Natural killer cell (primary cell): ENCODE measurements at regions not wholly inside any gene's neighbourhood (a gene's known extent, or its start where the extent isn't known, plus 50 kb on each side); places are given as distances from the start of the nearest gene placed in this dataset.

Experiments
- ATAC-seq, 3 donors: fragments of 150-1000 bp in 2 of 3; fragments of 200-7000 bp in 1 of 3; cut with Tn5 transposase; 1 replicate in 1 of 3; 2 replicates in 2 of 3; pipeline ENCODE4 v1.10.0; 2021; ENCODE audit warnings: mild to moderate bottlenecking in 2 of 3, moderate library complexity in 2 of 3
- DNase-seq, 2 donors: peaks; one replicate each; pipeline versions ENCODE4 v3.0.0 to v3.0.0-alpha.2; 2013 to 2021; ENCODE audit warnings: mixed read lengths in 1 of 2
- H3K27ac ChIP-seq: one replicate; pipeline ENCODE4 v1.5.1; 2013; ENCODE audit warnings: mild to moderate bottlenecking, low read length
- H3K27me3 ChIP-seq: one replicate; pipeline ENCODE4 v1.6.1; 2013; ENCODE audit warnings: low read length; ENCODE audit not compliant: control insufficient read depth, insufficient read depth
- H3K36me3 ChIP-seq: one replicate; pipeline ENCODE4 v1.6.1; 2013; ENCODE audit warnings: low read length; ENCODE audit not compliant: control insufficient read depth, insufficient read depth
- H3K4me1 ChIP-seq: one replicate; pipeline ENCODE4 v1.6.1; 2013; ENCODE audit warnings: low read length; ENCODE audit not compliant: control insufficient read depth, insufficient read depth
- H3K4me3 ChIP-seq: one replicate; pipeline ENCODE4 v1.5.1; 2013; ENCODE audit warnings: low read length
- H3K9me3 ChIP-seq: one replicate; pipeline ENCODE4 v1.6.1; 2013; ENCODE audit warnings: low read length; ENCODE audit not compliant: control insufficient read depth, insufficient read depth
- H3K27ac Mint-ChIP-seq, 2 donors: one replicate each; pipeline ENCODE4 v1.8.0; 2022; ENCODE audit warnings: mild to moderate bottlenecking in 2 of 2, mixed read lengths in 2 of 2, moderate library complexity in 1 of 2
- H3K27me3 Mint-ChIP-seq, 2 donors: one replicate each; pipeline ENCODE4 v1.8.0; 2022; ENCODE audit warnings: low read depth in 2 of 2, mixed read lengths in 2 of 2
- H3K36me3 Mint-ChIP-seq: one replicate; pipeline ENCODE4 v1.8.0; 2022; ENCODE audit warnings: mixed read lengths
- H3K4me1 Mint-ChIP-seq, 2 donors: one replicate each; pipeline ENCODE4 v1.8.0; 2022; ENCODE audit warnings: mixed read lengths in 2 of 2
- H3K4me3 Mint-ChIP-seq: one replicate; pipeline ENCODE4 v1.8.0; 2022; ENCODE audit warnings: mild to moderate bottlenecking, moderate library complexity, mixed read lengths
- H3K9me3 Mint-ChIP-seq, 2 donors: one replicate each; pipeline ENCODE4 v1.8.0; 2022; ENCODE audit warnings: mixed read lengths in 2 of 2
- WGBS: methylation state at CpG from one replicate; pipeline ENCODE4 v1.1.7; 2013; ENCODE audit warnings: missing lambda C conversion rate; ENCODE audit not compliant: insufficient coverage; 5-methylcytosine and 5-hydroxymethylcytosine counted together
- intact Hi-C: fragments of 100-400 bp; cut with micrococcal nuclease; formaldehyde crosslinking; loops from one replicate; pipeline ENCODE4 v1.14.2; 2022
- TF ChIP-seq, protein P1 (sequence below): fragments of 200-600 bp; IDR thresholded peaks from one replicate; pipeline ENCODE4 v1.8.0; 2022; ENCODE audit warnings: antibody characterized with exemption

DNA sequence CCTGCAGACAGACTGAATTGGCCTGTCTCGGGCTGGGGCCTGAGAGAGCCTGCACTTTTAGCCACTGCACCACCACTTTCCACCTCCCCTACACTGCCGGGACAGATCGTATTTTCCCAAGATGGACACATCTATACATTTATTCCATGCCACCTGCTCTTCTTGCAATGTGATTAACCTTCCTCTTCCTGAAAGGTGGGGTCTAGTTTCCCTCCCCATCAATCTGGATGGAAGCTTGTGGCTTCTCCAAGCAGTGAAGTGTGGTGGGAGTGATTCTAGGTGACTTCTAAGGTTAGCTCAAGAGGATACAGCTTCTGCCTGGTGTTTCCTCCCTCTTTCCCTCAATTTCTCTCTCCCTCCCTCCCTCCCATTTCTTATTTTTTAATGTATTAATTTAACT, 143.7 kb downstream of the GPCPD1 start:
- H3K36me3 Mint-ChIP-seq: no peaks in the 10 kb centered on the region
- Histone ChIP-seq H3K27me3 (no peaks in the 10 kb centered on the region), H3K36me3 (no peaks in the 10 kb centered on the region), H3K4me3 (no peak overlapping the region), H3K9me3 (no peaks in the 10 kb centered on the region), H3K27ac (no peak overlapping the region), H3K4me1 (no peaks in the 10 kb centered on the region)
- no peak for ATAC-seq
- intact Hi-C loops: no loop called here
- no peak overlapping the region for H3K27ac Mint-ChIP-seq
- H3K27me3 Mint-ChIP-seq: peaks cover 4 to 6% of the 10 kb centered on the region in 2 donors
- H3K9me3 Mint-ChIP-seq: no peaks in the 10 kb centered on the region
- TF ChIP-seq, protein P1, sequence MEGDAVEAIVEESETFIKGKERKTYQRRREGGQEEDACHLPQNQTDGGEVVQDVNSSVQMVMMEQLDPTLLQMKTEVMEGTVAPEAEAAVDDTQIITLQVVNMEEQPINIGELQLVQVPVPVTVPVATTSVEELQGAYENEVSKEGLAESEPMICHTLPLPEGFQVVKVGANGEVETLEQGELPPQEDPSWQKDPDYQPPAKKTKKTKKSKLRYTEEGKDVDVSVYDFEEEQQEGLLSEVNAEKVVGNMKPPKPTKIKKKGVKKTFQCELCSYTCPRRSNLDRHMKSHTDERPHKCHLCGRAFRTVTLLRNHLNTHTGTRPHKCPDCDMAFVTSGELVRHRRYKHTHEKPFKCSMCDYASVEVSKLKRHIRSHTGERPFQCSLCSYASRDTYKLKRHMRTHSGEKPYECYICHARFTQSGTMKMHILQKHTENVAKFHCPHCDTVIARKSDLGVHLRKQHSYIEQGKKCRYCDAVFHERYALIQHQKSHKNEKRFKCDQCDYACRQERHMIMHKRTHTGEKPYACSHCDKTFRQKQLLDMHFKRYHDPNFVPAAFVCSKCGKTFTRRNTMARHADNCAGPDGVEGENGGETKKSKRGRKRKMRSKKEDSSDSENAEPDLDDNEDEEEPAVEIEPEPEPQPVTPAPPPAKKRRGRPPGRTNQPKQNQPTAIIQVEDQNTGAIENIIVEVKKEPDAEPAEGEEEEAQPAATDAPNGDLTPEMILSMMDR: no peak
- H3K4me3 Mint-ChIP-seq: no peak overlapping the region
- 61% methylated on average over 3 of the region's 3 CpGs for WGBS
- H3K4me1 Mint-ChIP-seq: no peaks in the 10 kb centered on the region
- no peak for DNase-seq

GRCh38 chr20:5465604-5465927, 145.2 kb downstream of the GPCPD1 start:
- Histone ChIP-seq H3K36me3 (no peaks in the 10 kb centered on the region), H3K4me3 (no peak overlapping the region), H3K4me1 (no peaks in the 10 kb centered on the region), H3K27ac (no peak overlapping the region), H3K9me3 (no peaks in the 10 kb centered on the region), H3K27me3 (no peaks in the 10 kb centered on the region)
- intact Hi-C loops: no loop called here
- Mint-ChIP-seq H3K4me3 (no peak overlapping the region), H3K9me3 (peaks cover 0 to under 1% of the 10 kb centered on the region in 2 donors), H3K27me3 (peaks cover 14 to 18% of the 10 kb centered on the region in 2 donors), H3K27ac (no peak overlapping the region), H3K4me1 (no peaks in the 10 kb centered on the region), H3K36me3 (no peaks in the 10 kb centered on the region)
- WGBS: 88% methylated on average over 5 of the region's 5 CpGs
- no peak for DNase-seq
- TF ChIP-seq, protein P1: no peak
- no peak for ATAC-seq

DNA sequence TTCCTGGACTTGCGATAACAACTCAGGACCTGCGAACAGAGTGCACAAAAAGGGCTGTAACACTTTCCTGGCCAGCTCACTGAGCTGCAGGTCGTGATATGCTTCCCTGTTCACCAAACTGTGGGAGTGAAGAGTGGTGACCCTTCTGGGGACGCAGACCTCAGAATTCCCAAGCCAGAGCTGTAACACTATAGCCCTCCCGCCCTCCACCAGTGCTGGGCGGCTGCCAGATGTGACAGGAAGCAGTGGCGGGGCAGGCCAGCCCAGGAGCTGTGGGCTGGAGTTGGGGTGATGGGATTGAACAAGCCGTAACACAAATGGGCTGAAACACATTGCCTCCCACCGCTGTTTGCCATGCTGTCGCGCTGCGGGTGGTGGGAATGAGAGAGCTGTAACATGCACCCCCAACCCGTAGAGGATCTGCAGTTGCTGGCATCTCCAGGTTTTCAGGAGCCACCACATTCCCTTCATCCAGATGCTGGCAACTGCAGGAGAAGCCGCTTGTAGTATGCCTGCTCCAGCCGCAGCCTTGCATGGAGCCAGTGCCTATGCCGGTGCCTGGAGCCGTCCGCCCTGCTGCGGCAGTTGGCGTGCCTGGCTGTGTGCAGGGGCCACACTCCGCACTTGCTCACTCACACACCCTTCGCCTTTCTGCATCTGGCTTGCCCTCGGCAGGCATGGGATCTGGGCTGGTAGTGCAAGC, 145.8 kb downstream of the GPCPD1 start:
- Mint-ChIP-seq H3K27me3 (peaks cover 18 to 23% of the 10 kb centered on the region in 2 donors), H3K36me3 (no peaks in the 10 kb centered on the region), H3K4me1 (no peaks in the 10 kb centered on the region), H3K27ac (no peak overlapping the region), H3K4me3 (no peak overlapping the region), H3K9me3 (peaks cover 4% of the 10 kb centered on the region in 2 donors)
- Histone ChIP-seq H3K4me1 (no peaks in the 10 kb centered on the region), H3K27me3 (no peaks in the 10 kb centered on the region), H3K36me3 (no peaks in the 10 kb centered on the region), H3K9me3 (no peaks in the 10 kb centered on the region), H3K27ac (no peak overlapping the region), H3K4me3 (no peak overlapping the region)
- intact Hi-C loops: no loop called here
- ATAC-seq: no peak
- DNase-seq: no peak
- TF ChIP-seq, protein P1: no peak
- WGBS: 72% methylated on average over 23 of the region's 23 CpGs
